HG02943 (cell line): ENCODE measurements at regions not wholly inside any gene's neighbourhood (a gene's known extent, or its start where the extent isn't known, plus 50 kb on each side); places are given as distances from the start of the nearest gene placed in this dataset.

ENCODE experiments used
- ATAC-seq: cut with Tn5 transposase; IDR thresholded peaks from one replicate; pipeline ENCODE4 v1.9.1; 2021; ENCODE audit warnings: mild to moderate bottlenecking, low read depth, moderate library complexity; ENCODE audit not compliant: unreplicated experiment

DNA sequence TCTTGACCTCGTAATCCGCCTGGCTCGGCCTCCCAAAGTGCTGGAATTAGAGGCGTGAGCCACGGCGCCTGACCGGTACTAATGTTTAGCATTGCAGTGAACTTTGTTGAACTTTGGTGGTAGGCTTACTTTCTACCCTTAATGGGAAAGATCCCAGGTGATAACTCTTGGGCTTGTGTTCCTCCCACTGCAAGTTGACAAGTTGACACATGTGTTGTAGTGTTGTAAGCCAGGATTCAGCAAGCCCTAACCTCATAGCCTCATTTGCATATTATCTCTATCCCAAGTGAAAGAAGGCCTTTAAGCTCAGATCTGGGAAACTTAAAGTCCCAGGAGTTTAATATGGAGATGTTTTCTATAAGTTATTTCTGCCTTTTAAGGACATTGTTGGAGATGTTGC is 80.0 kb upstream of the CLCN4 start:
- ATAC-seq = no peak

DNA sequence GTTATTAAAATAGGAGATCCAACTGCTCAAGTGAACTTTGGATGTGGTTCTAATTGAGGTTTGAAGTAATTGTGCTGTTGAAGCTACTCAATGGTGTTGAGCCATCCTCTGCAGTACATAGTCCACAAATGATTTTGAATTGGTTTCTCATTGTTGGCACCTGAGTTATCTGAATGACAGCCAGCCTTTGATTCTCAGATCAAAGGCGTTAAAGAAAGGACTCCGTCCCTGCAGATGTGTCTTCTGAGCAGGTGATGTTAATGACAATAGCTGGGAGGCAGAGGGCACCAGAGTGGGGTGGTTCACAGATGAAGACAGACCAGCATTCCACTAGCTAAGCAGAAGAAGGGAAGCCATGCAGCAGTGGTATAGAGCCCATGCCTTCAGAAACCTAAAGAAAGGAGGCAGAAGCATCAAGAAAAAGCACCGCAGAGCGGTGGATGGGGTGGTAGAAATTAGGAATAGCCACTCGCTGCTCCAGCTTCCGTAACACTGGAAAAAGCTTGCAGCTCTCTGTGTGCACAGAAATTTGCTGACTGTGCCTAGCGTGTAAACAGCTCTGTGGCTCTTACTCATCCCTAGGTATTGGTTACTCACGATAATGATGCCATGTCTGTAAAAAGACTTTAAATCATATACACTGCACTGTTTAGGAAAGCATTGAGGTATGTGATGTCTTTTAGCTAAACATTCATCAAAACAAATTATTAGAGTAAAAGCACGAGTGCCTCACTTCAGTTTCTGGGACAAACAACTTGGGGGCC is 79.2 kb upstream of the CLCN4 start:
- ATAC-seq = no peak

DNA sequence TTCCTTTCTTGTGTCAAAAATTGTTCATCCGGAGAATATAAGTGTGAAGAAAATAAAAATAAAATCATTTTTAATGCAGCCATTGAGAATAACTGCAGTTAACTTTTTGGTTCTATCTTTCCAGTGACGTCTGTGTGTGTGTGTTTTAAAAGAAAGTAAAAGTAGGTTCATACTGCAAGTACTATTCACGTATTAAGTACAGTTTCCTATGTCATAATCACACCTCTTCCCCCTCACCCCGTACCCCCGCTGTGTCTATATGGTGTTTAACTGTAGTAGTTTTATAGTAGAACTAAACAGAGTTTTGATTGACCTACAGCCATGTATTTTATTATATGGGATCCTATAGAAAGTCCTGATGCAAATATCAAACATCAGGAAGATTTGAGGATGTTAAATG is 78.5 kb upstream of the CLCN4 start:
- no peak for ATAC-seq

DNA sequence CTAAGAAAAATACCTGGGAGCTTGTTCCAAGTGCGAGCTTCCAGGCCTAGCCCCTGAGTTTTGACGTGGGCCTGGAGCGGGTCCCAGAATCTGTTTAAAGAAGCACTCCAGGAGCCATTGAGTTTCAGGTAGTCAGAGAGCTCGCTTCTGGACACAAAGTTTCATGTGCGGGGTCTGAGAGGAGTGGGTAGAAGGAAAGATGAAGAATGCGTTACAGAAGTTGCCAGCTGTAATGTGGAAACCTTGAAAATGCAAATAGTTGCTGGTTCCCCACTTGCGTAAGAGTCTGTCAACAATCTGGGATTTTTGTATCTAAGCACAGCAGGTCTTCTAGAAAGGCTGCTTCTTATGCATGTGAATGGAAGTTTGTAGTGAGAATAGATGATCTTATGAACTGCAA is 77.5 kb upstream of the CLCN4 start:
- ATAC-seq = no peak

DNA sequence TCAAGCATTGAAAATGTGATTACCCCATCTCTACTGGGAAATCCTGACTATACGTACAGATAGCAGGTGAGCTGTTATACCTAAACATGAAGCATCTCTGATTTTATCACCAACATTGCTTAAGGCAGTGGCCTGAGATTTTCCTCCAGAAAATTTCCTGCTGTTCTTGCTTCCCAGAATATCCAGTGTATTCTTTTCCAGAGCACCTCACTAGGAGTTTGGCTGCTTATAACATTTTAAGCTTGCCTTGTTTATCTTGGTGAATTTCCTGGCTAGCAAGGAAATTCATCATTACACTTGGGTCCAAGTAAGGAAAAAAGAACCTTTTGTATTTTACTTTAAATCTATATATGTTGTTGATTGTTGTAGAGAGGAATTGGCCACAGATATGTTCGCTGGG is 73.0 kb upstream of the CLCN4 start:
- no peak for ATAC-seq

DNA sequence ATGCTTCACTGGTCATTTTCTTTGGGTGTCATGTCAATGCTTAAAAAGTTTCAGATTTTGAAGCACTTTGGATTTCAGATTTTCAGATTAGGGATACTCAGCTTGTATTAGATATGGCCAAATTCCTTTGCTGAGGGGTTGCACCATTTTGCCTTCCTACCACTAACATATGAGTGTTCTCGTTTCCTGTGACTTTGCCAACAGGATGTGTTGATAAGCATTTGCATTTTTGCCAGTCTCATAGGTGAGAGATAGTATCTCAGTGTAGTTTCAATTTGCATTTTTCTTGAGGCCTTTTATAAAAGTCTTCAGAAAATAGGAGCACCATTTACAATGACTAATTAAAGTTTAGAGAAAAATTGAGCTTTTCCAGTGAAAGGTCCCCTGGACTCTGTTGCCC is 71.6 kb upstream of the CLCN4 start:
- ATAC-seq = no peak

DNA sequence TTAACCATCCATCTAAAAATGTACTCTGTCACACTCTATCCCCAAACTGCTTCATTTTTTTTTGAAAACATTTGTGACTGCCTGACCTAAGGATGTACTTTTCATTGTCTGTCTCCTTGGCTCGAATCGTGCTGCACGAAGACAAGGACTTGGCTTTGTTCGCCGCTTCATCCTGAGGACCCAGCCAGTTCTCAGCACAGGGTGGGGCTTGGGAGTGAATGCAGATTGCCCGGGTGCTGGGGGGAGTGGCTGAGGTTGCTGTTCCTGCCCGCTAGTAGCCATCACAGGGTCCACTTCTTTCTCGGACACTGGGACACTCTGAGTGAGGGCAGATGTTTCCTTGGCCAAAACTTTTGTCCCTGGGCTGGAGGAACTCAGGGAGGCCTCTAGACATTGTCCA is 70.1 kb upstream of the CLCN4 start:
- ATAC-seq = no peak

DNA sequence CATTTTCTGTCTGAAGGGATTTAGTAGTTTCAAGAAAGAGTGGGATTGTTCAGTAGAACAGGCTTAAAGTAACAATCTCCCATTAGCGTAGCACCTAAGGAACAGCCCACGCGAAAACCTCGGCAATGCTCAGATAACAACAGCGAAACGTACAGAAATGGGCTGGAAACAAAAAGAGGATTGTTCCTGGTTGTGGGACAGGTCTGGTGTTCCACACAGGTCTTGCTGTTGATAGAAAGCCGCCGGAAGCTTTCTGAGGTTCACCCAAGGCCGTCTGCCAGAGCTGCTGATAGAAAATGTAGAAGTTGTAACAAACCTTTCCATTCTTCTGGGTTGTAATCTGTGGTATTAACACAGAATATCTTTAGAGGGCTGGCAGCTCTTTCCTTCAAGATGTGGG is 69.4 kb upstream of the CLCN4 start:
- ATAC-seq = no peak

DNA sequence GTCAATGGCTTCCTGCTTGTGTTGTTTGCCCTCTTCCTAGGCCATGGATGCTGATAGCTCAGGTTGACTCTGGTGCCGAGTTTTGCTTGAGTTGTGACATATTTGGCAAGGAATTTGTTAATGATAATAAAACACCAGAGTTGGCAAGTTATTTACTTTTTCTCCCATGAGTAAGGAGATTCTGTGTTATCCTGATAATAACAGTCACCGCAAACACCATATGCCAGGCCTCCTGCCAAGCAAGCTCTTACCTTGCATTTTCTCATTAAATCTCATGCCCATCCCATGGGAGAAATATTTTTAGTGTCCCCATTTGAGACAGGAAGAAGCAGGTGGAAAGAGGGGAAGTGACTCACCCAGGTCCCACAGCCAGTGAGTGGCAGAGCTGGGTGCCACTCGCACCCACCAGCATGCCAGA is 67.4 kb upstream of the CLCN4 start:
- ATAC-seq = no peak

DNA sequence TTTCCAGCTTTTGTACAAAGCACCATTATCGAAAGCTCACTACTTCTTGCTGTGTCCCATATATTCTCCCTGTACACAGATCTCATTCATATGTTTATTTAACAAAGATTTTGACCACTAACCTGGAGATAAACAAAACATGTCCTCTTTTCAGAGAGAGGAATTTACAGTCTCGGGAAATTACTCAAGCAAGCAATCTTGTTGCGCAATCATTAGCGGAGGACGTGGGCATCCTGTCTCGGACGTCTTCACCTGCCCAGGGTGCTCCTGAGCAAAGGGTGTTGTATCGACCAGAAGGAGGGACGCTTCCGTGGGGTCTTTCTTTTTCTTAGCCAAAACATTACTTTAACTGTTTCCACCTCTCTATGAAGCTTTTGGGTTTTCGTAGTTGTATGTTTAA is 66.5 kb upstream of the CLCN4 start:
- ATAC-seq = no peak

DNA sequence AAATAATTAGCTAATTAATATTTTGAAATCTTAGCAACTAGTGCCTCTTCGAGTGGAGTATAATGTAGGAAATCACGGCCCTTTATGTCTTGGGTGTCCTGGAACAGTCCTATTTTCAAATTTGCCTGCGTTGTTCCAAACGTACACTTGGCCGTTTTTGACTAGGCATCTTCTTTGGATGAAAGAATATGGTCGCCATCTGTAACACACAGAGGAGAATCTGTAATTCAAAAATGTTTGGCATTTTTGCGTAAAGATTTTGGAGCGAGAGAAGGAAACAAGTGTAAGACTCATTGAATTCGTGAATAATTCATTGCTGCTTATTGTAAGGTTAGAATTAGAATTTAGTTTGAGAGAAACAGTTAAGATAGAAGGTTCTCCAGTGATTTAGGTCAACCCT is 61.5 kb upstream of the CLCN4 start:
- no peak for ATAC-seq

DNA sequence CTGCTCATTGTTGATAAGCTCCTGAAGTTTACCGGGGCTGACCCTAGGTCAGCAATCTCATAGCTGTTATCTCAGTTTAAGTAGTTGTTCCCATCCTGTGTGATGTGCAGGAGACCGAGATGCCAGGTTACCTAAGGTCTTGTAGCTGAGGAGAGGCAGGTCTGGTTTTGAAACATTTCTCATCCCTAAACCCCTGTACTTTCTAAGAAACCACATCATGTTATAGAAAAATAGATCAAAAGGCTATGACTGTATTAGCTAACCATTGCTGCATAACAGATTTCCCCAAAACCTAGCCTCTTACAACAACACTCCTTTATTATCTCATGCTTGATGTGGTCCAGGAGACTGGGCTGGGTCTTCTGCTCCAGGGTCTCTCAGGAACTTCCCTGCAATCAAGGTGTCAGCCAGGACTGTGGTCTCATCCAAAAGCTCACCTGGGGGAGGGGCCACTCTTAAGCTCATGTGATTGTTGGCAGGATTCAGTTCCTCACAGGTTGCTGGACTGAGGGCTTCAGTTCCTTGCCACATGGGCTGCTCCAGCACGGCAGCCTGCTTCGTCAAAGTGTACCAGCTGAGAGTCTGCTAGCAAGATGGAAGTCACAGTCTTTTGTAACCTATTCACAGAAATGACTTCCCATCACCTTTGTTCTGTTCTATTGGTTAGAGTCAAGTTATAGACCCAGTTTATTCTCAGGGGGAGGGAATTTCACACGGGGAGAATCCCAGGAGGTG is 60.9 kb upstream of the CLCN4 start:
- ATAC-seq = no peak

DNA sequence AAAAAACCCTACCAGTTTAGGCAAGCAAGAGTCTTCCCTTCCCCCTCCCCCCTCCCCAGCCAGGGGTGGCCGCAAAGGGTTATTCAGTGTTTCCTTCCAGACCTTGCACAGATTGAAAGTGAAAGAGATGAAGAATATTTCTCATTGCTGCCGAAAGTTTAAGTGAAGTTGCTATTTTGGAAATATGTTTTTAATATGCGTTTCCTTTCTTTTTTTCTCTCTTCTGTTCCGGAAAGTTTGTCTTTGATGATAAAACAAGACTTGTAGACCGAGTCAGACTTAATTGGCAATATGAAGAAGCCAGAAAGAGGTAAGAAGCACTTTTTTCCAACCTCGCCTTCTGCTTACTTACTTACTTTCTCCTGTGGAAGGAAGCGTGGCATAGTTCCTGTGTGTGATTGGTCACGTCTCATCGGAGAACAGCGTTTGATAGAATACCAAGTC is 58.5 kb upstream of the CLCN4 start:
- ATAC-seq = peak; percentile 83

DNA sequence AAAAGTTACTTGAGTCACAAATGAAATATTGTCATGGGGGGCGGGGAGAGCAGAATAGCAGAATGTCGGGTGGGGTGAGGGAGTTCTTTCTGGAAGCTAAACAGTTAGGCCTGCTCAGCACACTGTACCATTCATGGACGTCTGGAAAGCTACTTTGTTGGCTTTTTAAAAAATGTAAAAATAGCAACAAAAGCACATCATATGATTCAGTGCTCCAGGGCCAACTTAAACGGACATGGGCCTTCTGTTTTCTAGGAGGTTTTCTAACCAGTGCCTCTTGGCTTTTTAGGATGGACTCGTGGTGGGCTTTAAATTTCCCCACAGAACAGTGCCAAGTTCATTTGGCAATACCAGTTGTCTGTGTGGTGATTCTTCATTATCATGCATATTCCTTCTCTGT is 57.4 kb upstream of the CLCN4 start:
- ATAC-seq = no peak

DNA sequence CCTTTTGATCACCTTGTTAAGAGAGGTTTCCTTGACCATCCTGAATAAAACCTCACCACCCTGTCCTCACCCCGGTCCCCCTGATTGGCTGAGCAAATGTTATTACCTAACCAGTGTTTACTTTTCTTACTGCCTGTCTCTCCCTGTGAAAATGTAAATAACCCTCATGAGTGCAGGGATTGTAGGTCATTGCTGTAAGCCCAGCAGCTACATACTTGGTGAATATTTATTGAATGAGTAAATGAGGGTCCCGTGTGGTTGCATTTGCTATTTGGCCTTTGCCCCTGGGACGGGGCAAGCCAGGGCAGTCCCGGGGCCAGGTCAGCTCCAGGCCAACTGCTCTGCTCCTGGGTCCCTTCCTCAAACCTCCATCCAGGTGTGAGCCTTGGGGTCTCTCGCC is 55.5 kb upstream of the CLCN4 start:
- no peak for ATAC-seq

DNA sequence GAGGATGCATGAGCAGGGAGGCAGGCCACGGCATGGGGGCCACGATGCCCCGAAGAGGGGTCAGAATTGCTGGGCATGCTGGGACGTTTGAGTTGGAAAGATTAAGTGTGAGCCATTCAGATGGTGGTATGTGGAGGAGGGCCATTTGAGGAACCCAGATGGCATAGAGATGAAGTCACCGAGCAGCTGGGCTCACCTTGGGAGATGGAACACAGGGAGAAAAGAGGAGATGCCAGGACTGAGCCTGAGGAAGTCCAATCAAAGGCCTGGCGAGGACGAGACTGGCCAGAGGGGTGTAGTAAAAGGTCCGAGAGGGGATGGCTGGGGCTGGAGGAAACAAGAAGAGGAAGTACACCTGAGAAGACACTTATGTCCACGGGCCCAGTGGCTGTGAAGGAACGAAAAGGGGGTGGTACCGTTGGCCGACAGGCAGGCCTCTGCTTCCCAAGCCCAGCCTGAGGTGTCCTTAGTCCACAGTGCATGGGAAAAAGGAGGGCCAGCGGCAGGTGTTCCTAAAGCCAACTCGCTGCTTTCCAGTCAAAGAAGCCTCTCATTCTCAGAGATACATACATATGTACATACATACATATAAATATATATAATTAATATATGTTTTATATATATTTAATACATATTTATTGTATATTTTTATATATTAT is 54.6 kb upstream of the CLCN4 start:
- ATAC-seq = no peak

DNA sequence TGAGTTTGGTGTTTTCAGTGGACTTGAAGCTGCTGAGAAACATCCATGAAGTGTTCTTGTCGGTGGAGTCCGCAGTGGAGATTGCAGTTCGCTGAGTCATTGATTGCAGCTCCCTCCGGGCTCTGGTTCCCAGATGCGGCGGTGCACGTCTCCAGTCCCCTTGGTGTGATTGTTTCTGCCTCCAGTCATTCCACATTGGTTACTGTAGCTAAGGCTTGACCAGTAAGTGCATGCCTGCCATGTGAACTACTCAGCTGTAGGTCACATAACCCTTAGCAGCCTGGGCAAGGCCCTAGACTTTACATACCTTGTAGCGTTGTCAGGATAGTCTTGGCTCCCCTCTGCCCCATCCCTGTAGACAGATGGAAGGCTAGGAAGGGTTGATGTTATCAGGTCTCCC is 53.8 kb upstream of the CLCN4 start:
- no peak for ATAC-seq

DNA sequence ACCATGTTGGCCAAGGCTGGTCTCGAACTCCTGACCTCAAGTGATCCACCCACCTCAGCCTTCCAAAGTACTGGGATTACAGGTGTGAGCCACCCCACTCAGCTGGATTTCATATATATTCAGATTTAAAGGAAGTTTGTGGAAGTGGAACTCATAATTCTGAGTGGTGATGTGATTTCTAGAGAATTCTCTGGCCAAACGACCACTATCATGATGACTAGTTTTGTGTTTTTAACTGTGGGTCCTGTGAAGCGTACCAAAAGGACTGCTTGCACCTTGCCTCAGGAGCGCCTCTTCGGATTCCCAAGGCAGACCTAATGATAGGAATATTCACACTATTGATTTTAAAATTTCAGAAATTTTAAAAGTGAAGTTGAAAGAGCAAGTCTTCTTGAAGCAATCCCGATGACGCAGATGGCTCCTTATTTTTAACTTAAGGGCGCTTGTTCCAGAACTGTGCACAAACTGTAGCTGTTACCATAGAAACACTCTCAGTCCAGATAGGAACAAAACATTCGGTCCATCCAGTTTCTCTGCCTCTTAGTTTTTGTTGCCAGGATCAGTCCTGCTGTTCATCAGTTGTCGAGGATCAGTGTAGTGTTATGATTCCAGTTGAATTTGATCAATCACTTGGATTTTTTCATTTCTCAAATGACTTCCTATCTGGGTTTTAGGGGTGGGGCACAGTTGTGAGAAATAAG is 51.7 kb upstream of the CLCN4 start:
- ATAC-seq = no peak

DNA sequence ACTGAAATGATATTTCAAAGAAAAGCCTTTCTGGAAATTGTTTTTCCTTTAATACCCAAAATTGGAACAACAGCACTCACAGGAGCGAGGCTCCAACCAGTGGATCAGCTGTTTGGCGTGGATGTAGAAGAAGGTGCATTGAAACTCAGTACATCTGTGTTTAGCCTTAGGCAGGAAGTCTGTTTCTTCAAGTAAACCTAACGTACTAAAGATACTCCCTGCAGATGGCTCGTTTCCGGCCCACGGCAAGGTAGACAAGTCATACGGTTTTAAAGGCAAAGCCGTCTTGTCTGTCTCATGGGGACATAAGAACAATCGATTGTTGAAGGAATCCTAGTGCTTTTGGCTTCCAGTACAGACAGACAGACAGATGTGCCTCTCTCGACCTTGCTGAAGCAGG is 50.0 kb upstream of the CLCN4 start:
- peak; percentile 72 for ATAC-seq
